ENCODE measurements at regions not wholly inside any gene's neighbourhood (a gene's known extent, or its start where the extent isn't known, plus 50 kb on each side); places are given as distances from the start of the nearest gene placed in this dataset.

DNA sequence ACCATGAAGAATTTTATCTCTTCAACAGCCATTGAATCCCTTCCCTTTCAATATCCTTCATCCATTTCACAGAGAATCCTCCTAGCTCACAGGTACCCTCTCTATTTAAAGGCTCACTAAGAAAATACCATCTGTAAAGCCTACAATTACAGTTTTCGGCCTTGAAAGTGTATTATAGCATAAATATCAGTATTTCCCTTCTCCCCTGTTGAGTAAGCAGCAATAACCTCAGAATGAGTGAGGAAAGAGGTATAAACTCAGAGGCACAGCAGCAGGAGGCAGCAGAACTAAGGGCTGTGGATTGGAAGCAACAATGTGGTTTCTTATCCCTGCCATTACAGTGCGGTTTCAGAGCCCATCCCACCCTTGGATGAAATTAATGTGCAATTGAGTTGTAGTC is 360.6 kb upstream of the ATP10A start:
- TF ChIP-seq, protein P1, sequence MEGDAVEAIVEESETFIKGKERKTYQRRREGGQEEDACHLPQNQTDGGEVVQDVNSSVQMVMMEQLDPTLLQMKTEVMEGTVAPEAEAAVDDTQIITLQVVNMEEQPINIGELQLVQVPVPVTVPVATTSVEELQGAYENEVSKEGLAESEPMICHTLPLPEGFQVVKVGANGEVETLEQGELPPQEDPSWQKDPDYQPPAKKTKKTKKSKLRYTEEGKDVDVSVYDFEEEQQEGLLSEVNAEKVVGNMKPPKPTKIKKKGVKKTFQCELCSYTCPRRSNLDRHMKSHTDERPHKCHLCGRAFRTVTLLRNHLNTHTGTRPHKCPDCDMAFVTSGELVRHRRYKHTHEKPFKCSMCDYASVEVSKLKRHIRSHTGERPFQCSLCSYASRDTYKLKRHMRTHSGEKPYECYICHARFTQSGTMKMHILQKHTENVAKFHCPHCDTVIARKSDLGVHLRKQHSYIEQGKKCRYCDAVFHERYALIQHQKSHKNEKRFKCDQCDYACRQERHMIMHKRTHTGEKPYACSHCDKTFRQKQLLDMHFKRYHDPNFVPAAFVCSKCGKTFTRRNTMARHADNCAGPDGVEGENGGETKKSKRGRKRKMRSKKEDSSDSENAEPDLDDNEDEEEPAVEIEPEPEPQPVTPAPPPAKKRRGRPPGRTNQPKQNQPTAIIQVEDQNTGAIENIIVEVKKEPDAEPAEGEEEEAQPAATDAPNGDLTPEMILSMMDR (IDR thresholded peaks at IDR 0.05; ENCODE audit: insufficient read depth, low read depth, low read length) = no peak
- TF ChIP-seq EZH2 (IDR thresholded peaks at IDR 0.05; ENCODE audit: insufficient read depth, low read length) = no peak

Data from astrocyte (in vitro differentiated cells and primary cell).